Neural cell (in vitro differentiated cells): ENCODE measurements at regions not wholly inside any gene's neighbourhood (a gene's known extent, or its start where the extent isn't known, plus 50 kb on each side); places are given as distances from the start of the nearest gene placed in this dataset.

Source experiments
- H2AFZ ChIP-seq: fragments of 200-600, 300-800 bp; sonication (generic), shearing (Covaris generic); 2 replicates; pipeline ENCODE4 v1.6.0; 2014; ENCODE audit warnings: low read depth, mild to moderate bottlenecking, antibody characterized with exemption, low read length, moderate library complexity
- H3F3A ChIP-seq: fragments of 200-600 bp; shearing (Covaris generic); 2 replicates; pipeline ENCODE4 v1.6.1; 2016; ENCODE audit warnings: mild to moderate bottlenecking, moderate library complexity, mixed read lengths, antibody characterized with exemption, low read length; ENCODE audit not compliant: insufficient read depth, poor library complexity, severe bottlenecking
- H3K27ac ChIP-seq: fragments of 200-600, 300-800 bp; sonication (generic), shearing (Covaris generic); 2 replicates; pipeline ENCODE4 v1.5.1; 2014; ENCODE audit warnings: mild to moderate bottlenecking, low read length, moderate library complexity
- H3K27me3 ChIP-seq: fragments of 300-800, 200-600 bp; sonication (generic), shearing (Covaris generic); 2 replicates; pipeline ENCODE4 v1.6.0; 2014; ENCODE audit warnings: mild to moderate bottlenecking, low read depth, low read length, moderate library complexity; ENCODE audit not compliant: insufficient read depth
- H3K36me3 ChIP-seq: fragments of 300-800, 200-600 bp; sonication (generic), shearing (Covaris generic); 2 replicates; pipeline ENCODE4 v1.5.1; 2014; ENCODE audit warnings: mild to moderate bottlenecking, antibody characterized with exemption, low read length, moderate library complexity; ENCODE audit not compliant: insufficient read depth
- H3K4me2 ChIP-seq: fragments of 300-800, 200-600 bp; sonication (generic), shearing (Covaris generic); 2 replicates; pipeline ENCODE4 v1.6.0; 2014; ENCODE audit warnings: mild to moderate bottlenecking, low read length
- H3K4me3 ChIP-seq: fragments of 300-800, 200-600 bp; sonication (generic), shearing (Covaris generic); 2 replicates; pipeline ENCODE4 v1.5.1; 2014; ENCODE audit warnings: mild to moderate bottlenecking, low read length, moderate library complexity
- H3K79me2 ChIP-seq: fragments of 200-600 bp; shearing (Covaris generic); replicated peaks from 2 replicates; pipeline ENCODE4 v1.6.0; 2014; ENCODE audit warnings: mild to moderate bottlenecking, low read length, moderate library complexity; ENCODE audit not compliant: insufficient read depth
- H3K9ac ChIP-seq: fragments of 300-800, 200-600 bp; sonication (generic), shearing (Covaris generic); 2 replicates; pipeline ENCODE4 v1.6.1; 2016; ENCODE audit warnings: mild to moderate bottlenecking, low read length, mixed read lengths
- H3K9me2 ChIP-seq: fragments of 200-600 bp; shearing (Covaris generic); 2 replicates; pipeline ENCODE4 v1.6.1; 2016; ENCODE audit warnings: mild to moderate bottlenecking, low read length, mixed read lengths; ENCODE audit not compliant: insufficient read depth
- H3K9me3 ChIP-seq: fragments of 200-600, 300-800 bp; sonication (generic), shearing (Covaris generic); 2 replicates; pipeline ENCODE4 v1.6.1; 2016; ENCODE audit warnings: mild to moderate bottlenecking, mixed run types, low read length, moderate library complexity, mixed read lengths
- H4K20me1 ChIP-seq: fragments of 200-600 bp; shearing (Covaris generic); 2 replicates; pipeline ENCODE4 v1.6.1; 2016; ENCODE audit warnings: mild to moderate bottlenecking, mixed run types; ENCODE audit not compliant: insufficient read depth
- EP300 ChIP-seq: fragments of 450-650 bp; conservative IDR thresholded peaks from 2 replicates; pipeline ENCODE4 v1.6.1; 2014; ENCODE audit warnings: antibody characterized with exemption, mild to moderate bottlenecking, moderate library complexity; ENCODE audit not compliant: poor library complexity, severe bottlenecking
- EZH2 ChIP-seq: fragments of 200-600, 300-800 bp; shearing (Covaris generic), sonication (generic); IDR thresholded peaks from 2 replicates; pipeline ENCODE4 v1.6.1; 2014; ENCODE audit warnings: antibody characterized with exemption, low read length, borderline replicate concordance, mild to moderate bottlenecking; ENCODE audit not compliant: insufficient read depth, poor library complexity, severe bottlenecking
- MXI1 ChIP-seq: fragments of 450-650 bp; conservative IDR thresholded peaks from 2 replicates; pipeline ENCODE4 v1.6.1; 2014; ENCODE audit warnings: antibody characterized with exemption, mild to moderate bottlenecking; ENCODE audit not compliant: poor library complexity, severe bottlenecking
- POLR2AphosphoS5 ChIP-seq: IDR thresholded peaks from 2 replicates; pipeline ENCODE4 v1.6.1; 2012
- RAD21 ChIP-seq: fragments of 450-650 bp; conservative IDR thresholded peaks from 2 replicates; pipeline ENCODE4 v1.6.1; 2014; ENCODE audit warnings: antibody characterized with exemption, mild to moderate bottlenecking, moderate library complexity
- SMC3 ChIP-seq: fragments of 450-650 bp; conservative IDR thresholded peaks from 2 replicates; pipeline ENCODE4 v1.6.1; 2014; ENCODE audit warnings: antibody characterized with exemption, mild to moderate bottlenecking, moderate library complexity; ENCODE audit not compliant: poor library complexity
- TAF1 ChIP-seq: IDR thresholded peaks from 2 replicates; pipeline ENCODE4 v1.6.1; 2012; ENCODE audit warnings: low read depth
- TF ChIP-seq, protein P1 (sequence below): IDR thresholded peaks from 2 replicates; pipeline ENCODE4 v1.6.1; 2012; ENCODE audit warnings: borderline replicate concordance
- TF ChIP-seq, protein P2 (sequence below): fragments of 450-650 bp; IDR thresholded peaks from 2 replicates; pipeline ENCODE4 v1.5.1; 2014; ENCODE audit warnings: antibody characterized with exemption, mild to moderate bottlenecking, moderate library complexity; ENCODE audit not compliant: poor library complexity, severe bottlenecking

DNA sequence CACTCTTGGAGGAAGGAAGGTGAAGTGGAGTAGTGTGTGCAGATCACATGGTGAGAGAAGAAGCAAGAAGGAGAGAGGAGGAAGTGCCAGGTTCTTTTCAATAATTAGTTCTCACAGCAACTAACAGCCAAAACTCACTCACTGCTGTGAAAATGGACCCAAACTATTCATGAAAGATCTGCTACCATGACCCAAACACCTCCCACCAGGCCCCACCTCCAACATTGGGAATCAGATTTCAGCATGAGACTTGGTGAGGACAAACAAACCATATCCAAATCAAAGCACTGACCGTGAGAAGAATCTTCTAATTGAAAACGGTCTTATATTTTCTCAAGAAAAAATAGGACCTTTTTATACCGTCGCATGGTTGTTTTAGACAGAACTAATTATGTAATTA is 468.7 kb upstream of the TYRP1 start:
- TF ChIP-seq, protein P1, sequence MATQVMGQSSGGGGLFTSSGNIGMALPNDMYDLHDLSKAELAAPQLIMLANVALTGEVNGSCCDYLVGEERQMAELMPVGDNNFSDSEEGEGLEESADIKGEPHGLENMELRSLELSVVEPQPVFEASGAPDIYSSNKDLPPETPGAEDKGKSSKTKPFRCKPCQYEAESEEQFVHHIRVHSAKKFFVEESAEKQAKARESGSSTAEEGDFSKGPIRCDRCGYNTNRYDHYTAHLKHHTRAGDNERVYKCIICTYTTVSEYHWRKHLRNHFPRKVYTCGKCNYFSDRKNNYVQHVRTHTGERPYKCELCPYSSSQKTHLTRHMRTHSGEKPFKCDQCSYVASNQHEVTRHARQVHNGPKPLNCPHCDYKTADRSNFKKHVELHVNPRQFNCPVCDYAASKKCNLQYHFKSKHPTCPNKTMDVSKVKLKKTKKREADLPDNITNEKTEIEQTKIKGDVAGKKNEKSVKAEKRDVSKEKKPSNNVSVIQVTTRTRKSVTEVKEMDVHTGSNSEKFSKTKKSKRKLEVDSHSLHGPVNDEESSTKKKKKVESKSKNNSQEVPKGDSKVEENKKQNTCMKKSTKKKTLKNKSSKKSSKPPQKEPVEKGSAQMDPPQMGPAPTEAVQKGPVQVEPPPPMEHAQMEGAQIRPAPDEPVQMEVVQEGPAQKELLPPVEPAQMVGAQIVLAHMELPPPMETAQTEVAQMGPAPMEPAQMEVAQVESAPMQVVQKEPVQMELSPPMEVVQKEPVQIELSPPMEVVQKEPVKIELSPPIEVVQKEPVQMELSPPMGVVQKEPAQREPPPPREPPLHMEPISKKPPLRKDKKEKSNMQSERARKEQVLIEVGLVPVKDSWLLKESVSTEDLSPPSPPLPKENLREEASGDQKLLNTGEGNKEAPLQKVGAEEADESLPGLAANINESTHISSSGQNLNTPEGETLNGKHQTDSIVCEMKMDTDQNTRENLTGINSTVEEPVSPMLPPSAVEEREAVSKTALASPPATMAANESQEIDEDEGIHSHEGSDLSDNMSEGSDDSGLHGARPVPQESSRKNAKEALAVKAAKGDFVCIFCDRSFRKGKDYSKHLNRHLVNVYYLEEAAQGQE: no peak
- TF ChIP-seq EP300 (no peak), MXI1 (no peak), TAF1 (no peak), RAD21 (no peak), POLR2AphosphoS5 (no peak), EZH2 (no peak), SMC3 (no peak)
- TF ChIP-seq, protein P2, sequence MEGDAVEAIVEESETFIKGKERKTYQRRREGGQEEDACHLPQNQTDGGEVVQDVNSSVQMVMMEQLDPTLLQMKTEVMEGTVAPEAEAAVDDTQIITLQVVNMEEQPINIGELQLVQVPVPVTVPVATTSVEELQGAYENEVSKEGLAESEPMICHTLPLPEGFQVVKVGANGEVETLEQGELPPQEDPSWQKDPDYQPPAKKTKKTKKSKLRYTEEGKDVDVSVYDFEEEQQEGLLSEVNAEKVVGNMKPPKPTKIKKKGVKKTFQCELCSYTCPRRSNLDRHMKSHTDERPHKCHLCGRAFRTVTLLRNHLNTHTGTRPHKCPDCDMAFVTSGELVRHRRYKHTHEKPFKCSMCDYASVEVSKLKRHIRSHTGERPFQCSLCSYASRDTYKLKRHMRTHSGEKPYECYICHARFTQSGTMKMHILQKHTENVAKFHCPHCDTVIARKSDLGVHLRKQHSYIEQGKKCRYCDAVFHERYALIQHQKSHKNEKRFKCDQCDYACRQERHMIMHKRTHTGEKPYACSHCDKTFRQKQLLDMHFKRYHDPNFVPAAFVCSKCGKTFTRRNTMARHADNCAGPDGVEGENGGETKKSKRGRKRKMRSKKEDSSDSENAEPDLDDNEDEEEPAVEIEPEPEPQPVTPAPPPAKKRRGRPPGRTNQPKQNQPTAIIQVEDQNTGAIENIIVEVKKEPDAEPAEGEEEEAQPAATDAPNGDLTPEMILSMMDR: no peak
- Histone ChIP-seq H3K36me3 (no peaks in the 10 kb centered on the region), H3K4me2 (no peak overlapping the region), H3K9ac (no peak overlapping the region), H3F3A (no peaks in the 10 kb centered on the region), H3K4me3 (no peak overlapping the region), H3K79me2 (no peaks in the 10 kb centered on the region), H3K27ac (no peak overlapping the region), H3K27me3 (no peaks in the 10 kb centered on the region), H3K9me3 (no peaks in the 10 kb centered on the region), H4K20me1 (no peaks in the 10 kb centered on the region), H3K9me2 (no peaks in the 10 kb centered on the region), H2AFZ (no peak overlapping the region)

DNA sequence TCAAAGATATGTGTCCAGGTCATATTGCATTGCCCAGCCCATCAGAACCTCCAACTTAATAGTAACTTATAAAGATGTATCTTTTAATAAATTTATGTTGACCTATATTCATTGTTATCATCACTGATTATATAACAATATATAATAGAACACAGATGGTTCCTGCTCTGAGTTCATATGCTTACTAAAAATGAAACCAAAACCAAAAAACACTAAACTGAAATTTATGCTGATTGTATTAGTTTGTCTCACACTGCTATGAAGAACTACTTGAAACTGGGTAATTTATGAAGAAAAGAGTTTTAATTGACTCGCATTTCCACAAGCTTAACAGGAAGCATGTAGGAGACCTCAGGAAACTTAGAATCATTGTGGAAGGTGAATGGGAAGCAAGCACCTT is 462.5 kb upstream of the TYRP1 start:
- Histone ChIP-seq H4K20me1 (no peaks in the 10 kb centered on the region), H3K9me3 (no peaks in the 10 kb centered on the region), H3F3A (no peaks in the 10 kb centered on the region), H3K4me2 (no peak overlapping the region), H3K79me2 (no peaks in the 10 kb centered on the region), H2AFZ (no peak overlapping the region), H3K9me2 (no peaks in the 10 kb centered on the region), H3K27me3 (no peaks in the 10 kb centered on the region), H3K9ac (no peak overlapping the region), H3K27ac (no peak overlapping the region), H3K4me3 (no peak overlapping the region), H3K36me3 (no peaks in the 10 kb centered on the region)
- TF ChIP-seq RAD21 (no peak), SMC3 (no peak), MXI1 (no peak), POLR2AphosphoS5 (no peak), EZH2 (no peak), EP300 (no peak), TAF1 (no peak)
- TF ChIP-seq, protein P1: no peak
- TF ChIP-seq, protein P2: no peak
